ENCODE measurements at regions not wholly inside any gene's neighbourhood (a gene's known extent, or its start where the extent isn't known, plus 50 kb on each side); places are given as distances from the start of the nearest gene placed in this dataset.

DNA sequence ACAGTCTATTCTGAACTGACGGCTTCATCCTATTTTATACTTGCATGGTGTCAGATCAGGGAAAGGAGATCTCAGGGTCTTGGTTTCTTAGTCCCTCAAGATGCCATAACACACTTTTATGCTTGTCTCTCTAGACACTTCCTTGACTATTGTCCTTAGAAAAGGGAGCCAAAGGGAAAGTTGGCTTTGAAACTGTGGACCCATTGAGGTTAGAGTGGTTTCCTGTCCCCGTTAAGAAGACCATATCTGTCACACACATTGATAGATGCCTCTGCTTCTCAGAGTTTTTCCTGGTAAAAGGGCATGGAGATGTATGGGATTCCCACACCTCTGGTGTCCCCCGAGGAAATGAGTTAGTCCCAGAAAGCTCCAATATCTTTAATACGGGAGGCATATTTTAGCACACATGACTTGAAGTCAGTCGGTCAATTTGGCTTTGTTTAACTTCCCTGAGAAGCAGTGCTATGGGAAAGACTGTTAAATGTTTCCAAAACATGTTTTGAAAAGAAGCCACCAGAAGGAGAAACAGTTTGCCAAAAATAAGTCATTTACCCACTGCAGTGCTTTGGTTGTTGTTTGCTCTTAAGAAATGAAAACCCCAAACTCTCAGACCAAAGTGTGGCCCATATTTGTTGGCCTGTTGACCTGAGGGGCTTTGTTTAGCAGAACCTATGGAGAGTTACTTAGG lies 133.4 kb upstream of the CXCR4 start:
- WGBS, result 97% methylated on average over 5 of the region's 5 CpGs
- Histone ChIP-seq H3K4me1 (ENCODE audit: insufficient read depth, low read length) (peaks cover 2% of the 10 kb centered on the region; the same call in 1 of the 2 replicates), H3K9ac (ENCODE audit: low read depth, low read length) (no peak overlapping the region), H3K27ac (ENCODE audit: low read depth, low read length) (no peak overlapping the region), H3K27me3 (ENCODE audit: insufficient read depth, low read length) (no peaks in the 10 kb centered on the region), H3K36me3 (ENCODE audit: insufficient read depth, low read length) (no peaks in the 10 kb centered on the region), H3K4me3 (ENCODE audit: low read length) (no peak overlapping the region), H3K9me3 (ENCODE audit: insufficient read depth, low read depth, low read length) (no peaks in the 10 kb centered on the region)

DNA sequence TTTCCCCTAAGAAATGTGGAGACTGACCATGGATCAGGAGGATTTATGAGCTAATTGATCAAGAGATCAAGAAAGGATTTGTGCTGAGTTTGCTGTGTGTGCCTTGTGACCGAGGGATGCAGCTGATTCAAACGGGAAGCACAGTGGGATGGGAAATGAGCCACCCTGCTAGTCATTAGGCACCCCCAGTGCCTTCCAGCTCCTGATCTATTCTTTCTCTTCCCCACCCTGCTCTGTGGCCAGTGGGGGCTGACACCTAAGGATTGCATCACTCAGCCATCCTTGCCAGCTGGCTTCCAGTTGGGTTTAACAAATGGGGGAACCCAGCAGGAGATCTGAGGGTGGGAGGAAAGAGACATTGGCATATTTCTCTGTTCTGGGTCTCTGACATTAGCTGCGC lies 132.2 kb upstream of the CXCR4 start:
- WGBS, result 91% methylated on average over 3 of the region's 3 CpGs
- no peak overlapping the region for H3K27ac ChIP-seq (ENCODE audit: low read depth, low read length)

DNA sequence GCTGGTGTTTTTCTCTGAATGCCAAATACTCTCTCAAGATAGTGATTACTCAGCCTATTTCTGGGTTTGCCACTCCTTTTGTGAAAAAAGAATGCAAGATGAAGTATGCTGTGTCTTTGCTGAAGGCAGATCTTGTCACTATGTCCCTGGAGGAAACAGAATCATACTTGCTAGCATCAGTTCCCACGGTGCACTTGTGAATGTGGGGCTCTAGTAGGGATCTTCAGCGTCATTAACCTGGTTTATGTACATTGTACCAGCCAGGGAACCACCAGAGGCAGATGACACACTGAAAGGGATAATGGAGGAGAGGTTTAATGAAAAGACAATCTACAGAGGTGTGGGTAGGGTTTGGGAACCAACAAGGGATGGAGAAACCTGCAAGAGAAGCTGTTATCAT lies 131.0 kb upstream of the CXCR4 start:
- Histone ChIP-seq H3K36me3 (ENCODE audit: insufficient read depth, low read length) (no peaks in the 10 kb centered on the region), H3K9ac (ENCODE audit: low read depth, low read length) (no peak overlapping the region), H3K4me1 (ENCODE audit: insufficient read depth, low read length) (peaks cover 4% of the 10 kb centered on the region; the same call in 1 of the 2 replicates), H3K27me3 (ENCODE audit: insufficient read depth, low read length) (no peaks in the 10 kb centered on the region), H3K27ac (ENCODE audit: low read depth, low read length) (no peak overlapping the region), H3K9me3 (ENCODE audit: insufficient read depth, low read depth, low read length) (no peaks in the 10 kb centered on the region), H3K4me3 (ENCODE audit: low read length) (no peak overlapping the region)
- 93% methylated on average over 2 of the region's 2 CpGs for WGBS

More for the DNA sequence above, 132.2 kb upstream of the CXCR4 start:
- Histone ChIP-seq H3K9ac (ENCODE audit: low read depth, low read length) (no peak overlapping the region), H3K36me3 (ENCODE audit: insufficient read depth, low read length) (no peaks in the 10 kb centered on the region), H3K4me1 (ENCODE audit: insufficient read depth, low read length) (peaks cover 4% of the 10 kb centered on the region; the same call in 1 of the 2 replicates), H3K9me3 (ENCODE audit: insufficient read depth, low read depth, low read length) (no peaks in the 10 kb centered on the region), H3K4me3 (ENCODE audit: low read length) (no peak overlapping the region), H3K27me3 (ENCODE audit: insufficient read depth, low read length) (no peaks in the 10 kb centered on the region)

DNA sequence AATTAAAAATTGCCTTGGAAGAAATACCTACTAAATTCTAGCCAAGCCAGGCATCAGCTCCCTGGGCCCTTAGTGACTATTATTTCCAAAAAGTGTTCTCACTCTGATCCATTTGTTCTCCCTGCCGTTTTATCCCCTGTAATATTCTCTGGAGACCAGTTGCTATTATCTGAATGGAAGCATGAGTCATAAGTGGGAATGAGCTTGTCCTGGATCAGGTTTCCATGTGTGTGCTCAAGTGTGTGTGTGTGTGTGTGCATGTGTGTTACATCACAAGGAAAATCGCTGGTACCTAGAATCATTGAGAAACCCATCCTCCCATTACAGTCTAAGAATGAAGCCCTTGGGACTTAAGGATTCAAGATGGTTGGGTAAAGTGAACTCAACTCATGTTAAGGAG lies 130.3 kb upstream of the CXCR4 start:
- no peak overlapping the region for H3K9ac ChIP-seq (ENCODE audit: low read depth, low read length)
- H3K9me3 ChIP-seq (ENCODE audit: insufficient read depth, low read depth, low read length), result no peaks in the 10 kb centered on the region
- H3K4me3 ChIP-seq (ENCODE audit: low read length), result no peak overlapping the region
- H3K27ac ChIP-seq (ENCODE audit: low read depth, low read length), result no peak overlapping the region
- no peaks in the 10 kb centered on the region for H3K27me3 ChIP-seq (ENCODE audit: insufficient read depth, low read length)
- H3K36me3 ChIP-seq (ENCODE audit: insufficient read depth, low read length), result no peaks in the 10 kb centered on the region
- H3K4me1 ChIP-seq (ENCODE audit: insufficient read depth, low read length), result peaks cover 4% of the 10 kb centered on the region; the same call in 1 of the 2 replicates
- WGBS, result 91% methylated on average over 1 of the region's 2 CpGs

DNA sequence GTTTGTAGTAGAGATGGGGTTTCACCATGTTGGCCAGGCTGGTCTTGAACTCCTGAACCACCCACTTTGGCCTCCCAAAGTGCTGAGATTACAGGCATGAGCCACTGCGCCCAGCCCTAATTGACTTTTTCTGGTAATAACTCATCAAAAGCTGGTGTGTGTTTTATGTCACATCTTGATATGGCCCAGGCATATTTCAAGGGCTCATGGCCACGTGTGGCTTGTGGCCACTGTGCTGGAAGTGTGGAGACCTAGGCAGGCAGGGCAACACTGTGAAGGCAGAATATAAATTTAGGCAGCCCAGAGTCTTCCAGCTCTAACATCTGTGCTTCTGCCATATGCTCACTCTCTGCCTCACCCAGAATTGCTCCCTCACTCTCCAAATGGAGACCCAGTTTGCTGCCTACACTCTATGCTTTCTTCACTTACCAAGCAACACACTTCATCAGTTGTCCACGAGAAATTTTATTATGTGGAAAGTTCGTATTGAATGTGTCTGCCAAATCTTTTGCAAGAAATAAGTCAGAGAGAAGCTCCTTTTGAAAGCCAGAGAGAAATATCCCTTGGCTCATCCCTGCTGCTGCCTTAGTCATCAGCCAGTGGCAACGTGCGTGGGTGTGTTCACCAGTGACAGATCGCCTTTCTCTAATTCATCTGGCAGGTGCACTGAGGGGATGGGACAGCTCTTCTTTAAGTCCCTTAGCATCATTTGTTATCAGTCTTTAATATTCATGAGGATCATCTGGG lies 129.4 kb upstream of the CXCR4 start:
- Histone ChIP-seq H3K9ac (ENCODE audit: low read depth, low read length) (no peak overlapping the region), H3K27ac (ENCODE audit: low read depth, low read length) (no peak overlapping the region), H3K27me3 (ENCODE audit: insufficient read depth, low read length) (no peaks in the 10 kb centered on the region), H3K4me1 (ENCODE audit: insufficient read depth, low read length) (peaks cover 4% of the 10 kb centered on the region; the same call in 1 of the 2 replicates), H3K9me3 (ENCODE audit: insufficient read depth, low read depth, low read length) (no peaks in the 10 kb centered on the region), H3K4me3 (ENCODE audit: low read length) (no peak overlapping the region), H3K36me3 (ENCODE audit: insufficient read depth, low read length) (no peaks in the 10 kb centered on the region)
- 88% methylated on average over 7 of the region's 7 CpGs for WGBS

DNA sequence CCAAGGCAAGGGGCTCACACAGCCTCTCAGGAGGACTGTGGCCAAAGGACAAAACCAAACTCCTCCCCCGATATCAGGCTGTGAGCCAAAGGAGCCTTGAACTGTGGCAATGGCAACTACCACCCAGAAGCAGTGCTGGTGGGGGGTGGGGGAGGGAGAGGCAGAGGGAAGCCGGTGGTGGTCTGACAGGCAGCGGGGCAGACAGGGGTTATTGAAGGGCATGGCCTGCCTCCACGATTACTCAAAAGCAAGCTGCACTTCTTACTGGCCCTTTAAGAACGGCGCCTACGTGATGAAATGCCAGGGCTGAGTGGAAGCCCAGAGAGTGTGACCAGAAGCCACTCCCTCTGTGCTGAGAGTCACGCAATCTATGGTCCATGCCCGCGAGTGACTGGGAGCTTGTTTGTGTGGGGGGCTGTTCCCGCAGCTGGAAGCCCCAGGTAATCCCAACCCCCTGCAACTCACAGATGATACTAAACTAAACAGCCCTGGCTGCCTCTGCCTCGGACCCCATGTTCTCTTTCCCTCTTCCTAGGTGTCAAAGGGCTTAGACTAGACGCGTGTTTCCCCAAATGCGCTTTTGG lies 128.2 kb upstream of the CXCR4 start:
- H3K4me1 ChIP-seq (ENCODE audit: insufficient read depth, low read length), result peaks cover 4% of the 10 kb centered on the region; the same call in 1 of the 2 replicates
- 43% methylated on average over 15 of the region's 15 CpGs for WGBS
- H3K9ac ChIP-seq (ENCODE audit: low read depth, low read length), result no peak overlapping the region
- H3K36me3 ChIP-seq (ENCODE audit: insufficient read depth, low read length), result no peaks in the 10 kb centered on the region
- no peaks in the 10 kb centered on the region for H3K27me3 ChIP-seq (ENCODE audit: insufficient read depth, low read length)
- H3K9me3 ChIP-seq (ENCODE audit: insufficient read depth, low read depth, low read length), result no peaks in the 10 kb centered on the region
- no peak overlapping the region for H3K4me3 ChIP-seq (ENCODE audit: low read length)
- no peak overlapping the region for H3K27ac ChIP-seq (ENCODE audit: low read depth, low read length)

DNA sequence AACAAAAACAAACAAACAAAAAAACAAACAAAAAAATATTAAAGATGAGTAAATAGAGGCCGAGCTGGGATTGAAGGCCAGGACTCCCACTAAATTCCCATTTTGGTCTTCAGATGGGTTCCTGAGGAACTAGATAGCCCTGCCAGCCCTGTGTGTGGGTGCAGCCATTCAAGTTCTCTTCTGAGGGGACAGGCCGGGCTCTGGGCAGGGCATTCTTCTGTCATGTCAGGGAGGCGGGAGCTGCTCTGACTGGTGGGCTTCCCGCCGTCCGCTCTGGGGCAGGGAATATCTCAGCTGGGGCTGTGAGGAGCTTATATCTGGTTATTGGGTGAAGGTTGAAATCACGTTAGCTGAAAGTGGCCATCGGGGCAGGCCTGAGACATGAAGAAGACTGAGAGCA lies 127.3 kb upstream of the CXCR4 start:
- Histone ChIP-seq H3K9me3 (ENCODE audit: insufficient read depth, low read depth, low read length) (no peaks in the 10 kb centered on the region), H3K27me3 (ENCODE audit: insufficient read depth, low read length) (no peaks in the 10 kb centered on the region), H3K27ac (ENCODE audit: low read depth, low read length) (no peak overlapping the region), H3K36me3 (ENCODE audit: insufficient read depth, low read length) (no peaks in the 10 kb centered on the region), H3K4me3 (ENCODE audit: low read length) (no peak overlapping the region), H3K4me1 (ENCODE audit: insufficient read depth, low read length) (peaks cover 4% of the 10 kb centered on the region; the same call in 1 of the 2 replicates), H3K9ac (ENCODE audit: low read depth, low read length) (no peak overlapping the region)
- WGBS, result 88% methylated on average over 8 of the region's 8 CpGs

DNA sequence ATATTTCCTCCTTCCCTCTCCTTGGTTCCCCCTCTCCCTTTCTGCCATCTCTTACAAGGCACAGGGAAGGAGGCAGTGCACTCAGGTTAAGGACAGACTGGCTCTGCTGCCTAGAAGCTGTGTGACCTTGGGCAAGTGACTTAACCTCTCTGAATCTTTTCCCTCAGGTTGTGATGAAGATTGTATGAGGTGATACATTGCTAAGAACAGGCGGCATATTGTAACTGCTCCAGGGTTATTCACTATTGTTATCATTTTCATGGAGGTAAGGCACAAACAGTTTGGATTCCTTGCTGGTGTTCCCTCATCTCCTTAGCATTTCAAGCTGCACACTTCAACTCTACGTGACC lies 126.6 kb upstream of the CXCR4 start:
- no peak overlapping the region for H3K9ac ChIP-seq (ENCODE audit: low read depth, low read length)
- no peak overlapping the region for H3K4me3 ChIP-seq (ENCODE audit: low read length)
- H3K27ac ChIP-seq (ENCODE audit: low read depth, low read length), result no peak overlapping the region
- H3K36me3 ChIP-seq (ENCODE audit: insufficient read depth, low read length), result no peaks in the 10 kb centered on the region
- H3K27me3 ChIP-seq (ENCODE audit: insufficient read depth, low read length), result no peaks in the 10 kb centered on the region
- no peaks in the 10 kb centered on the region for H3K9me3 ChIP-seq (ENCODE audit: insufficient read depth, low read depth, low read length)
- peaks cover 4% of the 10 kb centered on the region; the same call in 1 of the 2 replicates for H3K4me1 ChIP-seq (ENCODE audit: insufficient read depth, low read length)
- WGBS, result 86% methylated on average over 2 of the region's 2 CpGs

DNA sequence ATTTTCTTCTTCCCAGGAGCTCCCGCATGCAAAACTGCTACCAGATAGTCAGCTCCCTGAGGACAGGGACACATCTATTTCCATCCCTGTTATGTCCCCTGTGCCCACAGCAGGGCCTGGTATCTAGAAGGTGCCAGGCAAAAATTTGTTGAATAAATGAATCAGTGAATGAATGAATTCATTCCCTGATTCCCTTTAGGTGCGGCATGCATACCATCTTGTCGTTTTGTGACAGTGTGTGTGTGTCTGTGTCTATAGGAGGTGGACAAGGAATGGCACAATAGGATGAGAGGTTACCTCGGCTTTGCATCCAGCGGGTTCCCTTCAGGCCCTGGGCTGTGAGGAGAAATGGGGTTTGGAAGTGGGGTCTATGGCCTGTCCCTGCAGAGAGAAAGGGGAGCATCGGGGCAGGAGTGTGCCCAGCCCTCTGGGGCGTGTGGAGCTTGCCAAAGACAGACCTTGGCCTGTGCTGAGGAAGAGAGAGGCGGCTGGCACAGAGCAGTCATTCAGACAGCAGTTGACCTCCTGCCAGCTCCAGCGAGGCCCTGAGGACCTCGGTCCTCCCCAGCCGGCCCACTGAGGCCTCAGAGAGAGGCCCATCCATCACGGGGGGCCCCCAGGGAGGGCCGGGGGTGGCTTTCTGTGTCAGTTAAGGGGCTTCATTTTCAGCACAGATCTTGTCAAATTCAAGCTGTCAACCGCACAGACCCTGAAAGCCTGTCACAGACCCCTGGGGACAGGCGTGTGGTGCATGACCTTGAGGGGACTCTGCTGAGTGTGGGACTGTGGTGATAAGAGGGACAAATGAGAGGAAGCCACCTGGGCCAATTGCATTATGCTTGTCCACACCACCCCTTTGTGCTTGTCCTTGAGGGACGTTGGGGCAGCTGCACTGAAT lies 125.9 kb upstream of the CXCR4 start:
- Histone ChIP-seq H3K4me3 (ENCODE audit: low read length) (no peak overlapping the region), H3K9ac (ENCODE audit: low read depth, low read length) (no peak overlapping the region), H3K27ac (ENCODE audit: low read depth, low read length) (no peak overlapping the region), H3K4me1 (ENCODE audit: insufficient read depth, low read length) (peaks cover 4% of the 10 kb centered on the region; the same call in 1 of the 2 replicates), H3K36me3 (ENCODE audit: insufficient read depth, low read length) (no peaks in the 10 kb centered on the region), H3K9me3 (ENCODE audit: insufficient read depth, low read depth, low read length) (no peaks in the 10 kb centered on the region), H3K27me3 (ENCODE audit: insufficient read depth, low read length) (no peaks in the 10 kb centered on the region)
- WGBS, result 91% methylated on average over 16 of the region's 16 CpGs

DNA sequence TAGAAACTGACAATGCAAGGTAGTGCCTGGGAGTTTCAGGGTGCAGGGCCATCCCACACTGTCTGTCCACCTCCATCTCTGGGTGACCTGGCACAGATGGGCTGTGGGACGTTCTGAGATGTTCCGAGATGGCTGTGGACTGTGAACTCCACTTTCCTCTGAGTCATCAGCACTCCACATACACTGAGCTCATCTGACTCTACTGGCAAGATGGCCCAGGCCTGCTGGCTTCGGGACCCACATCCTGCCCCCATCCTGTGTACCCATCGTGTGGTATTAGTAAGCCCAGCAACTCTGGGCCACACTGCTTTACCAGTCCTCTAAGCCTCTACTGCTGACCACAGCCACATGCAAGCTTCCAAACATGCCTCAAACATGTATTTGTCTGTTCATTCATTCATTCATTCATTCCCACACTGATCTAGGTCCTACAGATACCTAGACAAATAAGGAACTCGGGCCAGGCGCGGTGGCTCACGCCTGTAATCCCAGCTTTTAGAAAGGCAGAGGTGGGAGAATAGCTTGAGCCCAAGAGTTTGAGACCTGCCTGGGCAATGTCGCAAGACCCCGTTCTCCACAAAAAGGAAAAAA lies 124.8 kb upstream of the CXCR4 start:
- Histone ChIP-seq H3K9ac (ENCODE audit: low read depth, low read length) (no peak overlapping the region), H3K36me3 (ENCODE audit: insufficient read depth, low read length) (no peaks in the 10 kb centered on the region), H3K9me3 (ENCODE audit: insufficient read depth, low read depth, low read length) (no peaks in the 10 kb centered on the region), H3K27me3 (ENCODE audit: insufficient read depth, low read length) (no peaks in the 10 kb centered on the region), H3K4me3 (ENCODE audit: low read length) (no peak overlapping the region), H3K27ac (ENCODE audit: low read depth, low read length) (no peak overlapping the region), H3K4me1 (ENCODE audit: insufficient read depth, low read length) (peaks cover 7% of the 10 kb centered on the region; the same call in 1 of the 2 replicates)
- WGBS, result 85% methylated on average over 9 of the region's 10 CpGs
